RPMI7951 (cell line): ENCODE measurements at regions not wholly inside any gene's neighbourhood (a gene's known extent, or its start where the extent isn't known, plus 50 kb on each side); places are given as distances from the start of the nearest gene placed in this dataset.

Experiments
- DNase-seq: peaks from one replicate; pipeline ENCODE4 v3.0.0-alpha.2; 2012; ENCODE audit warnings: low read depth

- DNase-seq: peak; percentile 8
These were observed 293.0 kb downstream of the BTG1 start for GRCh38 chr12:91852634-91853033.

- no peak for DNase-seq
These were observed 293.7 kb downstream of the BTG1 start for GRCh38 chr12:91851741-91852477.

GRCh38 chr12:91846466-91847055 is 299.1 kb downstream of the BTG1 start:
- no peak for DNase-seq

- no peak for DNase-seq
These were observed 300.3 kb downstream of the BTG1 start for GRCh38 chr12:91845365-91845764.

GRCh38 chr12:91841822-91842221 is 303.8 kb downstream of the BTG1 start:
- no peak for DNase-seq

DNA sequence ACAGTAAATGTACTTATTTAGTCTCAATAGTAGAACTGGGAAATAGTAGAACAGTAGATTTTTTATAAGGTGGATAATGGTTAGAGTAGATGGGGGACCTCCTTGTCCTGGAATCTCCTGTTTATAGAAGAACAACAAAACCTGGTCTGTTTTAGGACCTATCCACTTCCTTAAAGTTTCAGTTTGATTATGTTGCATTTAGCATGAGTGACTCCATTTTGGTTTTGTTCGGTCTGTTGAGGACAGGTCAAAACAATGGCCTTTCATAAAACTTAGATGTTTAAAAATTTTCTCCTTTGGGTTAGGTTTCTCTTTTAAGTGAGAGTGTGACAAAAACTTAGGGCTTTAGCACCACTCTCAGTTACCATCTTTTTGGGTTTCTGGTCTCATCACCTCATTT is 308.9 kb downstream of the BTG1 start:
- DNase-seq: no peak

DNA sequence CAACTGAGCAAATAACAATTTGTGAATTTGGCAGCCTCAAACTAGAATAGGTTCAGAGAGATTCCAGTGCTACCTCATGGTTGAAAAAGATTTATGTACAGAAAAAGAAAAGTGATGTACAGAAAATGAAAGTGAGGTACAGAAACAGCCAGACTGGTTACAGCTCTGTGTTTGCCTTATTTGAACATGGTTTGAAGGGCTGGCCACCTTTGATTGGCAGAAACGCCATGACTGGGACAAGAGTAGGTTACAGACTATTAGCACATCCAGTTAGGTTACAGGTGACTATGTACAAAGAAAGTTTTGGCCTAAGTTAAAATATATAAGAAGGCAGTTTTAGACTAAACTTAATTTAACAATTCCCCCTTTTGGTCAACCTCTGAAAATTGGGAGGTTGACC is 309.4 kb downstream of the BTG1 start:
- no peak for DNase-seq

DNA sequence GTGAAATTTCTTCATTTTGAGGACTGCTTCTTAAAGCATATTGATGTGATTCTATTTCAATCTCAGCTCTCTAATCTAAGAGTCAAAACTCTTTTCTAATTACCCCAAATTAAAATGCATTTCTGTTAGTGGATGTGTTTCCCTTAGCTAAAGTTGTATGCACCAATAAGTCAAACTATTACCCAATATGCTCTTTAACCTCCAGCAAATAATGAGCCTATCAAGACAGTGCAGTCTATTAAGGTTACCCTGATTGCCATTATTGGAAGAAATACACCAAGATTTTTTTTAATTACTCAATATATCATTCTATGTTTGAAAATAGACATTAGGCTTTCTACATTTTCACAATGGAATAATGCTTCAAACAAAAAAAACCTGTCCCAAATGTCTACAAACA is 310.0 kb downstream of the BTG1 start:
- no peak for DNase-seq

- no peak for DNase-seq
These were observed 311.8 kb downstream of the BTG1 start for GRCh38 chr12:91833780-91834359.

- no peak for DNase-seq
These were observed 319.6 kb downstream of the BTG1 start for GRCh38 chr12:91825999-91826398.

DNA sequence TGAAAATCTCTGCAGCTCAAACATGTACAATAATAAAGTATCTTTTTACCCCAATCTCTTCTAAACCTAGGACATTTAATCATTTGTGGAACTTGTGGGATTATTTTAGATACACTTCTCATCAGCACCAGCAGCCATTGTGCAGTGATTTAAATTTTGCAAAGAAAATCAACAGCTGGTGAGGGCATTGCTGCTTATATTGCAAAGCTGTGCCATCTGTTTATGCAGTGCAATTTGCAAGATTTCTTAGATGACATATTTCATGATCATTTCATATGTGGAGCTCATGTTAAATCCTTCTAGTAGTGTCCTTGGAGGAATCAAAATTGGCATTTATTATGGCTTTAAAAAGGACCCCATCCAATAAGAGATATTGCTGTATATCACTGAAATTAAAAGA is 320.7 kb downstream of the BTG1 start:
- DNase-seq: no peak

DNA sequence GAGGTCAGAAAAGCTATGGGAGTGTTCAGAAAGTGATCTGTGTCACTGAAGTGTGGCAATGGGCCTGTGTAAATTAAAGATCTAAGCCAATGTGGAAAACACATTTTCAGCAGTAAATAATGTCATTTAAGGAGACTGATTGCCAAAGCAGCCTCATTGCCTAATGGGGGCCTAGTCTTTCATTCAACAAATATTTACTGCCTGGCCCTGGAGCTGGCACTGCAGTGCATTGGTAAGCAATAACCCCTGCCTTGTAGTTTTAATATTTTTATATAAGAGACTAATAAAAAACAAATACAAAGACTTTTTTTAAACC is 326.6 kb downstream of the BTG1 start:
- no peak for DNase-seq

GRCh38 chr12:91818227-91819131 is 327.2 kb downstream of the BTG1 start:
- DNase-seq: no peak

DNA sequence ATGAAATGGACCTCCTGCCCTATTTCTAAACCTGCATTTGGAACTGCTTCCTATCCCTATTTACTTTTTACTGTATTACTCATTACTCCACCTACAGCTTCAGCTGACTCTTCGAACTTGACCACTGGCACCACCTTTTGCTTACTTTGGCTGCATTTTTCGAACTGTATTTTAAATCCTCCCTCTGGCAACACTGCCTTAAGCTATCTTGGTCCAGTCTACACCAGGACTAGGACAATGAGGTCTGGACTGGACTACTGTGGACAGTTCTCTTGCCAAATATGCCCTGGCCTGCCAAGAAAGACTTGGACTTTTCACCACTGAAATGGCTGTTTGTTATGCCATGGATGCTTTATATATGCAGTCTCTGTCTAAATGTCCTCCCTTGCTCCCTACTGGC is 328.1 kb downstream of the BTG1 start:
- DNase-seq: no peak

GRCh38 chr12:91813701-91814100 is 331.9 kb downstream of the BTG1 start:
- no peak for DNase-seq

GRCh38 chr12:91811481-91812287 is 334.0 kb downstream of the BTG1 start:
- DNase-seq: peak; percentile 47

DNA sequence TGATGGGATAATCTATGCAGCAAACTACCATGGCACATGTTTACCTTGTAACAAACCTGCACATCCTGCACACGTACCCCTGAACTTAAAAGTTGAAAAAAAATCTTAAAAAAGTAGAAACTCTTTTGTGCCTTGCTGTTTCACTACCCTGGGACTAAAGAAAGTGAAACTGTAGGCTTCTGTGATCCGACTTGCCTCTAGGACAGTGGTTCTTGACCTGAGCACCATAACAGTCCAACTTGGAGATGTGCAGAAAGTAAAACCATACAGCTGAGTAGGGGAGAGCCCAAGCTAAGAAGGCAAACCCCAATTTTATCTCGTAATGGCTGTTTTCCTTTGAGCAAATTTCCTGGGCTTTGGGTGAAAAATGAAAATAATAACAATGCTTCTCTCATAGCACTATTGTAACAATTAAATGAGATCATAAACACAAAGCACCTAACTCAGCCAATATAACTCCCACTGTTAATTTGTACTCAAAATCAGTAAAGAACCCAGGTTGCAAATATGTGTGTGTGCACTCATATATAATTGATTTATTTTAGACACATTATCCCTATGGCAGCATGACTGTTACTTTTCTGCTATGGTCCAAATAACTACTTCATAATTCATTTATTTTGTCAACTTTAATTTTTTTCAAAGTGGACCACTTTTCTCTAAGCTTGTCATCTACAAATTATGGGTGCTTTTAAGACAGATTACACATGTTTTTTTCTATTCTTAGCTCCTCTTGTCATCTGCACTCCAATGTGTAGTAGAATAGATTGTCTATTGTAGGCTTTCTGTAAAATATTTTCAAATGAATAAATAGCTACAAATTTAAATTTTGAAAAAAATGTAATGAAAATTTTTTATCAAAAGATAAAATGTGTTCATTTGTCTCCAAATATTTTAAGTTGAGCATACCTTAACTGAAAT is 334.9 kb downstream of the BTG1 start:
- DNase-seq: no peak

- no peak for DNase-seq
These were observed 335.6 kb downstream of the BTG1 start for GRCh38 chr12:91810077-91810476.

DNA sequence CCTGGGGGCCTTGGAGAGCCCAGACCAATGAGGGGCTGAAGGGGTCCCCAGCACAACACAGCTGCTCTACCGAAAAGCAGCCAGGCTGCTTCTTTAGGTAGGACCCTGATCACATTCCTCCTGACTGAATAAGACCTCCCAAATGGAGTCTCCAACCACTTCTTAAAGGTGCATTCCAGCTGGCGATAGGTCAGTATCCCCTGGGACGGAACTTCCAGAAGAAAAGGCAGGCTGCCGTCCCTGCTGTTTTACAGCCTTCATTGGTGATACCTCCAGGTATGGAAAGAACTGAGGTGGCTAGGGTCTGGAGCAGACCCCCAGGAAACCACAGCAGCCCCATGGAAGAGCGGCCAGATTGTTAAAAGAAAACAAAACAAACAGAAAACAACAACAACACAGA is 340.6 kb downstream of the BTG1 start:
- DNase-seq: no peak

- no peak for DNase-seq
These were observed 341.1 kb downstream of the BTG1 start for GRCh38 chr12:91804533-91804932.

GRCh38 chr12:91801048-91801447 is 344.6 kb downstream of the BTG1 start:
- DNase-seq: no peak
